GM23338 (cell line): ENCODE measurements at regions not wholly inside any gene's neighbourhood (a gene's known extent, or its start where the extent isn't known, plus 50 kb on each side); places are given as distances from the start of the nearest gene placed in this dataset.
A peak's percentile ranks its signal among the peaks of the same experiment; 100 is the strongest.

Source experiments
- ATAC-seq: fragments of 200-7000 bp; cut with Tn5 transposase; 3 replicates; pipeline ENCODE4 v1.9.1; 2020
- DNase-seq: peaks from one replicate; pipeline ENCODE4 v3.0.0-alpha.2; 2015; ENCODE audit warnings: low spot score
- H2AFZ ChIP-seq: fragments of 200-600 bp; sonication (generic); 2 replicates; pipeline ENCODE4 v1.8.0; 2016; ENCODE audit warnings: antibody characterized with exemption, mild to moderate bottlenecking, moderate library complexity
- H3F3A ChIP-seq: fragments of 200-600 bp; sonication (generic); replicated peaks from 2 replicates; pipeline ENCODE4 v1.8.0; 2017; ENCODE audit warnings: antibody characterized with exemption, mixed run types, low read depth
- H3K27ac ChIP-seq: fragments of 200-600 bp; sonication (generic); 2 replicates; pipeline ENCODE4 v1.6.1; 2016; ENCODE audit warnings: low read depth
- H3K27me3 ChIP-seq: fragments of 200-600 bp; sonication (generic); 2 replicates; pipeline ENCODE4 v1.8.0; 2016; ENCODE audit warnings: mild to moderate bottlenecking, mixed run types, moderate library complexity; ENCODE audit not compliant: insufficient read depth
- H3K36me3 ChIP-seq: fragments of 200-600 bp; sonication (generic); 2 replicates; pipeline ENCODE4 v1.8.0; 2016; ENCODE audit warnings: mild to moderate bottlenecking; ENCODE audit not compliant: insufficient read depth
- H3K4me1 ChIP-seq: fragments of 200-600 bp; sonication (generic); 2 replicates; pipeline ENCODE4 v1.8.0; 2016; ENCODE audit warnings: mild to moderate bottlenecking, moderate library complexity; ENCODE audit not compliant: insufficient read depth
- H3K4me2 ChIP-seq: fragments of 200-600 bp; sonication (generic); 2 replicates; pipeline ENCODE4 v1.7.1; 2017; ENCODE audit warnings: mixed run types
- H3K4me3 ChIP-seq: fragments of 200-600 bp; sonication (generic); 2 replicates; pipeline ENCODE4 v1.6.1; 2016; ENCODE audit warnings: mixed run types
- H3K79me2 ChIP-seq: fragments of 200-600 bp; sonication (generic); replicated peaks from 2 replicates; pipeline ENCODE4 v1.8.0; 2017; ENCODE audit warnings: mild to moderate bottlenecking; ENCODE audit not compliant: insufficient read depth
- H3K9me2 ChIP-seq: fragments of 200-600 bp; sonication (generic); 2 replicates; pipeline ENCODE4 v1.8.0; 2017; ENCODE audit not compliant: insufficient read depth
- H4K20me1 ChIP-seq: fragments of 200-600 bp; sonication (generic); replicated peaks from 2 replicates; pipeline ENCODE4 v1.8.0; 2017; ENCODE audit warnings: mild to moderate bottlenecking; ENCODE audit not compliant: insufficient read depth
- H3K27ac Mint-ChIP-seq: 2 replicates; pipeline ENCODE4 v1.8.0; 2020; ENCODE audit warnings: inconsistent platforms, mild to moderate bottlenecking, moderate library complexity, mixed read lengths
- H3K27me3 Mint-ChIP-seq: 3 replicates; pipeline ENCODE4 v1.8.0; 2022; ENCODE audit warnings: low read depth, mild to moderate bottlenecking, moderate library complexity, mixed read lengths, inconsistent platforms; ENCODE audit not compliant: insufficient read depth, poor library complexity
- H3K36me3 Mint-ChIP-seq: 3 replicates; pipeline ENCODE4 v1.8.0; 2021; ENCODE audit warnings: low read depth, mild to moderate bottlenecking, inconsistent platforms, moderate library complexity, mixed read lengths
- H3K4me1 Mint-ChIP-seq: 3 replicates; pipeline ENCODE4 v1.8.0; 2020; ENCODE audit warnings: mild to moderate bottlenecking, inconsistent platforms, mixed read lengths
- H3K4me3 Mint-ChIP-seq: 3 replicates; pipeline ENCODE4 v1.8.0; 2021; ENCODE audit warnings: moderate library complexity, mild to moderate bottlenecking, inconsistent platforms, mixed read lengths
- H3K9me3 Mint-ChIP-seq: 3 replicates; pipeline ENCODE4 v1.8.0; 2020; ENCODE audit warnings: moderate library complexity, mild to moderate bottlenecking, inconsistent platforms, mixed read lengths
- CREB1 ChIP-seq: fragments of 250-450 bp; sonication (Bioruptor Pico); IDR thresholded peaks from 2 replicates; pipeline ENCODE4 v1.5.0; 2020; ENCODE audit warnings: low read depth, mild to moderate bottlenecking, moderate library complexity
- CTCF ChIP-seq, 2 experiments: fragments of 200-600 bp in 1 of 2; sonication (generic) in 1 of 2; conservative IDR thresholded peaks; 2 replicates each; pipeline versions ENCODE4 v1.5.1 to v1.6.1; 2016 to 2017; ENCODE audit warnings: antibody characterized with exemption in 2 of 2, low read depth in 2 of 2, mild to moderate bottlenecking in 2 of 2, moderate library complexity in 1 of 2
- EZH2 ChIP-seq: fragments of 200-600 bp; sonication (generic); IDR thresholded peaks from one replicate; pipeline ENCODE4 v1.8.0; 2017; ENCODE audit warnings: antibody characterized with exemption, mild to moderate bottlenecking, low read depth; ENCODE audit not compliant: unreplicated experiment
- EZH2phosphoT487 ChIP-seq: fragments of 200-600 bp; sonication (generic); IDR thresholded peaks from one replicate; pipeline ENCODE4 v1.8.1; 2018; ENCODE audit warnings: antibody characterized with exemption; ENCODE audit not compliant: unreplicated experiment
- JUNB ChIP-seq: IDR thresholded peaks from one replicate; pipeline ENCODE4 v1.6.1; 2016; ENCODE audit warnings: antibody characterized with exemption; ENCODE audit not compliant: unreplicated experiment
- NANOG ChIP-seq: IDR thresholded peaks from 2 replicates; pipeline ENCODE4 v1.6.1; 2016; ENCODE audit warnings: antibody characterized with exemption, borderline replicate concordance
- STAT1 ChIP-seq: IDR thresholded peaks from one replicate; pipeline ENCODE4 v1.6.1; 2016; ENCODE audit warnings: antibody characterized with exemption; ENCODE audit not compliant: unreplicated experiment
- ZNF114 ChIP-seq: fragments of 250-450 bp; sonication (Bioruptor Pico); IDR thresholded peaks from 2 replicates; pipeline ENCODE4 v1.5.0; 2020; ENCODE audit warnings: mild to moderate bottlenecking, moderate library complexity
- ZNF331 ChIP-seq: fragments of 250-450 bp; sonication (Bioruptor Pico); IDR thresholded peaks from 2 replicates; pipeline ENCODE4 v1.5.0; 2020; ENCODE audit warnings: low read depth, mild to moderate bottlenecking, moderate library complexity
- ZNF462 ChIP-seq: fragments of 250-450 bp; sonication (Bioruptor Pico); IDR thresholded peaks from 2 replicates; pipeline ENCODE4 v1.5.0; 2020; ENCODE audit warnings: mild to moderate bottlenecking, moderate library complexity
- TF ChIP-seq, protein P1 (sequence below): IDR thresholded peaks from 2 replicates; pipeline ENCODE4 v1.6.1; 2016; ENCODE audit warnings: antibody characterized with exemption

DNA sequence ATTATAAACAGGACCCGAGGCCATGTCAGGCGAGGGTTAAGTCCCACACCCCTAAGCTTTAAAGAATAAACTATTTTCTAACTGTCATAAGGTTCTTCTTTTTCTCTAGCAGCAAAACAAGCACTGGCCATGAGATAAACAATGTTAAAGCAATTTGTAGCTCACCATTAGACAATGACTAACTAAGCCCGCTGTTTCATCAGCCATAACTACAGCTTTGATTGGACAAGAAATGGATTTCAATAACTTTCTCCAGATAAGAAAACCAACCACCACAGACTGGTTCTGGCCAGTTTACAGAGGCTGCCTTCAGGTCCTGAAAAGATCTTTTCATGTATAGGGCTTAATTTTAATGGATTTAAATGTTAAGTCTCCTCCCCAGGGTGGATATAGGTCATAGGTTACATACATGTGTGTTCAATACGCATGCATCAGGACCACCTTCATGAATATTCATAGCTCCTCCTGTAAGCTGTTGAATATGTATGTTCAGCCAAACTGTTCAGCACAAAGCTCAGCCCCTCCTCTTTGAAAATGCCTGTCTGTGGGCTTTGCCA lies 108.7 kb upstream of the RAB6C start:
- no peaks in the 10 kb centered on the region for H3K79me2 ChIP-seq
- H3K36me3 ChIP-seq: no peaks in the 10 kb centered on the region
- no peak overlapping the region for H3K27ac ChIP-seq
- peaks cover 7% of the 10 kb centered on the region for H3K27me3 Mint-ChIP-seq
- no peaks in the 10 kb centered on the region for H3F3A ChIP-seq
- TF ChIP-seq STAT1: no peak
- TF ChIP-seq, protein P1, sequence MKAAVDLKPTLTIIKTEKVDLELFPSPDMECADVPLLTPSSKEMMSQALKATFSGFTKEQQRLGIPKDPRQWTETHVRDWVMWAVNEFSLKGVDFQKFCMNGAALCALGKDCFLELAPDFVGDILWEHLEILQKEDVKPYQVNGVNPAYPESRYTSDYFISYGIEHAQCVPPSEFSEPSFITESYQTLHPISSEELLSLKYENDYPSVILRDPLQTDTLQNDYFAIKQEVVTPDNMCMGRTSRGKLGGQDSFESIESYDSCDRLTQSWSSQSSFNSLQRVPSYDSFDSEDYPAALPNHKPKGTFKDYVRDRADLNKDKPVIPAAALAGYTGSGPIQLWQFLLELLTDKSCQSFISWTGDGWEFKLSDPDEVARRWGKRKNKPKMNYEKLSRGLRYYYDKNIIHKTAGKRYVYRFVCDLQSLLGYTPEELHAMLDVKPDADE: no peak
- TF ChIP-seq ZNF114: no peak
- TF ChIP-seq JUNB: no peak
- no peak for TF ChIP-seq ZNF462 (CRISPR knock-in tag)
- no peak overlapping the region for H3K4me3 Mint-ChIP-seq
- H3K27ac Mint-ChIP-seq: no peak overlapping the region; the same call in 1 of the 2 replicates
- H3K4me2 ChIP-seq: no peak overlapping the region
- ATAC-seq (peak; percentile 50), DNase-seq (no peak)
- H2AFZ ChIP-seq: no peak overlapping the region
- H3K9me2 ChIP-seq: no peaks in the 10 kb centered on the region
- H3K4me3 ChIP-seq: no peak overlapping the region
- peaks cover 4% of the 10 kb centered on the region; the same call in 1 of the 2 replicates for H3K4me1 ChIP-seq
- H3K27me3 ChIP-seq: no peaks in the 10 kb centered on the region
- no peaks in the 10 kb centered on the region for H3K36me3 Mint-ChIP-seq
- no peaks in the 10 kb centered on the region; the same call in 2 of the 3 replicates for H3K9me3 Mint-ChIP-seq
- H4K20me1 ChIP-seq: no peaks in the 10 kb centered on the region
- peaks cover 5% of the 10 kb centered on the region; the same call in 2 of the 3 replicates for H3K4me1 Mint-ChIP-seq

- ATAC-seq (no peak), DNase-seq (no peak)
- H3K27ac Mint-ChIP-seq: no peak overlapping the region
- no peak overlapping the region for H3K4me3 Mint-ChIP-seq
- Histone ChIP-seq H3K4me3 (no peak overlapping the region), H3K4me2 (no peak overlapping the region), H3K27me3 (no peaks in the 10 kb centered on the region), H2AFZ (no peak overlapping the region), H3K36me3 (no peaks in the 10 kb centered on the region), H3K79me2 (no peaks in the 10 kb centered on the region), H3K9me2 (no peaks in the 10 kb centered on the region), H3F3A (no peaks in the 10 kb centered on the region), H4K20me1 (no peaks in the 10 kb centered on the region), H3K4me1 (peaks cover 7% of the 10 kb centered on the region; the same call in 1 of the 2 replicates), H3K27ac (no peak overlapping the region)
- peaks cover 12% of the 10 kb centered on the region for H3K27me3 Mint-ChIP-seq
- no peaks in the 10 kb centered on the region; the same call in 2 of the 3 replicates for H3K9me3 Mint-ChIP-seq
- peaks cover 12% of the 10 kb centered on the region for H3K4me1 Mint-ChIP-seq
- no peaks in the 10 kb centered on the region for H3K36me3 Mint-ChIP-seq
- no peak for TF ChIP-seq ZNF331 (CRISPR knock-in tag)
- TF ChIP-seq CTCF (conservative IDR thresholded peaks at IDR 0.05; ENCODE audit: low read depth in 2 of 2): no peak
- no peak for TF ChIP-seq ZNF114
- TF ChIP-seq, protein P1: no peak
- TF ChIP-seq NANOG: no peak
- TF ChIP-seq EZH2phosphoT487: no peak
- no peak for TF ChIP-seq CREB1 (CRISPR knock-in tag)
- no peak for TF ChIP-seq EZH2
Measured at GRCh38 chr2:129872446-129872845, 107.0 kb upstream of the RAB6C start.
